A673 (cell line): ENCODE measurements at regions not wholly inside any gene's neighbourhood (a gene's known extent, or its start where the extent isn't known, plus 50 kb on each side); places are given as distances from the start of the nearest gene placed in this dataset.

ENCODE experiments used
- BruUV-seq: library from RNA; stranded (reverse); fragments of 400-500 nt; replicated peaks from 2 replicates; lab custom pipeline; 2021; lab: Mats Ljungman, UMichigan
- CTCF ChIA-PET: fragments of 300-600 bp; sonication (Branson Sonifier 250); formaldehyde crosslinking; loops from one replicate; lab custom pipeline; 2022; ENCODE audit warnings: antibody characterized with exemption; lab: Charles Lee
- POLR2A ChIA-PET: fragments of 300-600 bp; sonication (Branson Sonifier 250); formaldehyde crosslinking; loops from one replicate; lab custom pipeline; 2022; ENCODE audit warnings: antibody characterized with exemption; ENCODE audit not compliant: low non-redundant PET; lab: Charles Lee
- DNase-seq: peaks from one replicate; pipeline ENCODE4 v3.0.0-alpha.2; 2015; ENCODE audit warnings: low spot score
- H3K27ac ChIP-seq: fragments of 200-600 bp; sonication (generic); 2 replicates; pipeline ENCODE4 v1.5.1; 2016; ENCODE audit warnings: mixed run types, low read depth, mild to moderate bottlenecking, mixed read lengths, antibody characterized with exemption, low read length; ENCODE audit not compliant: poor library complexity, severe bottlenecking
- H3K27me3 ChIP-seq: fragments of 200-600 bp; sonication (generic); replicated peaks from 2 replicates; pipeline ENCODE4 v1.6.1; 2017; ENCODE audit warnings: mixed run types, low read depth, mild to moderate bottlenecking, mixed read lengths, antibody characterized with exemption, low read length; ENCODE audit not compliant: insufficient read depth, poor library complexity
- H3K36me3 ChIP-seq: fragments of 200-600 bp; sonication (generic); 2 replicates; pipeline ENCODE4 v1.6.1; 2016; ENCODE audit warnings: mixed run types, mild to moderate bottlenecking, mixed read lengths, antibody characterized with exemption, low read length; ENCODE audit not compliant: insufficient read depth, poor library complexity, severe bottlenecking
- H3K4me1 ChIP-seq: fragments of 200-600 bp; sonication (generic); 2 replicates; pipeline ENCODE4 v1.6.1; 2017; ENCODE audit warnings: mixed run types, mild to moderate bottlenecking, mixed read lengths, antibody characterized with exemption, low read length; ENCODE audit not compliant: insufficient read depth, poor library complexity, severe bottlenecking
- H3K4me3 ChIP-seq: fragments of 200-600 bp; sonication (generic); 2 replicates; pipeline ENCODE4 v1.5.1; 2016; ENCODE audit warnings: low read depth, mixed run types, mild to moderate bottlenecking, mixed read lengths, low read length; ENCODE audit not compliant: poor library complexity, severe bottlenecking
- H3K9me3 ChIP-seq: fragments of 200-600 bp; sonication (generic); 2 replicates; pipeline ENCODE4 v1.6.1; 2016; ENCODE audit warnings: mixed run types, low read depth, mild to moderate bottlenecking, mixed read lengths, antibody characterized with exemption, low read length; ENCODE audit not compliant: poor library complexity, severe bottlenecking
- CTCF ChIP-seq: fragments of 300-800, 200-600 bp; sonication (generic); conservative IDR thresholded peaks from 2 replicates; pipeline ENCODE4 v1.5.1; 2017; ENCODE audit warnings: low read depth, mild to moderate bottlenecking, antibody characterized with exemption, low read length, moderate library complexity, mixed read lengths
- EZH2 ChIP-seq: fragments of 200-600 bp; sonication (generic); IDR thresholded peaks from 2 replicates; pipeline ENCODE4 v1.6.1; 2017; ENCODE audit warnings: borderline replicate concordance, low read depth, mild to moderate bottlenecking, mixed read lengths, antibody characterized with exemption, low read length; ENCODE audit not compliant: poor library complexity, severe bottlenecking
- intact Hi-C: fragments of 100-400 bp; cut with micrococcal nuclease; formaldehyde crosslinking; loops from one replicate; pipeline ENCODE4 v1.10.0; 2022; ENCODE audit not compliant: unreplicated experiment

GRCh38 chr4:128727658-128728057, 81.8 kb upstream of the JADE1 start:
- ChIA-PET CTCF (no interaction called here), POLR2A (no interaction called here)
- intact Hi-C loops, result no loop called here
- Histone ChIP-seq H3K27me3 (no peaks in the 10 kb centered on the region), H3K9me3 (no peaks in the 10 kb centered on the region), H3K4me3 (no peak overlapping the region), H3K4me1 (no peaks in the 10 kb centered on the region), H3K27ac (no peak overlapping the region), H3K36me3 (no peaks in the 10 kb centered on the region)
- no TSS peak for BruUV-seq
- TF ChIP-seq EZH2 (no peak), CTCF (no peak)
- DNase-seq, result no peak

- intact Hi-C loops, result no loop called here
- no TSS peak for BruUV-seq
- Histone ChIP-seq H3K4me1 (no peaks in the 10 kb centered on the region), H3K27ac (no peak overlapping the region), H3K9me3 (no peaks in the 10 kb centered on the region), H3K4me3 (no peak overlapping the region), H3K27me3 (no peaks in the 10 kb centered on the region), H3K36me3 (no peaks in the 10 kb centered on the region)
- TF ChIP-seq EZH2 (no peak), CTCF (no peak)
- DNase-seq, result no peak
- ChIA-PET POLR2A (interaction anchor here (0.6 kb wide), 1 partner anchor 70 kb away, joined by 5 read pairs; no protein-coding TSS in a partner anchor), CTCF (no interaction called here)
Measured at GRCh38 chr4:128725405-128726055, 84.0 kb upstream of the JADE1 start.

- H3K4me1 ChIP-seq, result no peaks in the 10 kb centered on the region
- no peak overlapping the region for H3K4me3 ChIP-seq
- POLR2A ChIA-PET, result no interaction called here
- H3K27ac ChIP-seq, result no peak overlapping the region
- DNase-seq, result no peak
- no TSS peak for BruUV-seq
- H3K27me3 ChIP-seq, result no peaks in the 10 kb centered on the region
- TF ChIP-seq CTCF, result no peak
- TF ChIP-seq EZH2, result no peak
- no peaks in the 10 kb centered on the region for H3K36me3 ChIP-seq
- CTCF ChIA-PET, result no interaction called here
- H3K9me3 ChIP-seq, result no peaks in the 10 kb centered on the region
- intact Hi-C loops, result no loop called here
Measured at GRCh38 chr4:128722911-128723310, 86.6 kb upstream of the JADE1 start.
